NB4 (cell line): ENCODE measurements at regions not wholly inside any gene's neighbourhood (a gene's known extent, or its start where the extent isn't known, plus 50 kb on each side); places are given as distances from the start of the nearest gene placed in this dataset.

Experiments used
- DNase-seq: peaks from one replicate; pipeline ENCODE4 v3.0.0; 2010; ENCODE audit warnings: low read depth
- H3K4me3 ChIP-seq: one replicate; pipeline ENCODE4 v1.5.1; 2011; ENCODE audit warnings: mild to moderate bottlenecking, low read depth, low read length, moderate library complexity
- CTCF ChIP-seq: IDR thresholded peaks from one replicate; pipeline ENCODE4 v1.5.1; 2012; ENCODE audit warnings: low read depth, low read length
- MAX ChIP-seq: IDR thresholded peaks from 2 replicates; pipeline ENCODE4 v1.6.1; 2011; ENCODE audit warnings: low read depth, low read length
- MYC ChIP-seq: IDR thresholded peaks from 2 replicates; pipeline ENCODE4 v1.6.1; 2011; ENCODE audit warnings: low read depth, low read length
- POLR2A ChIP-seq: IDR thresholded peaks from 2 replicates; pipeline ENCODE4 v1.6.1; 2011; ENCODE audit warnings: mild to moderate bottlenecking; ENCODE audit not compliant: insufficient read length; ENCODE audit errors: extremely low read depth

GRCh38 chr18:33934258-33934657 is 290.5 kb downstream of the NOL4 start:
- no peak for TF ChIP-seq MYC
- no peak for TF ChIP-seq POLR2A
- TF ChIP-seq CTCF = no peak
- no peak for TF ChIP-seq MAX
- H3K4me3 ChIP-seq = no peak overlapping the region
- DNase-seq = no peak

GRCh38 chr18:33928231-33928630 is 296.5 kb downstream of the NOL4 start:
- DNase-seq = no peak
- no peak overlapping the region for H3K4me3 ChIP-seq
- TF ChIP-seq POLR2A (no peak), MAX (no peak), MYC (no peak), CTCF (no peak)

GRCh38 chr18:33924576-33924975 is 300.1 kb downstream of the NOL4 start:
- DNase-seq = no peak
- TF ChIP-seq CTCF = no peak
- TF ChIP-seq MAX = no peak
- no peak for TF ChIP-seq POLR2A
- no peak for TF ChIP-seq MYC
- no peak overlapping the region for H3K4me3 ChIP-seq

GRCh38 chr18:33923980-33924379 is 300.7 kb downstream of the NOL4 start:
- no peak overlapping the region for H3K4me3 ChIP-seq
- no peak for TF ChIP-seq MYC
- TF ChIP-seq CTCF = no peak
- no peak for TF ChIP-seq POLR2A
- TF ChIP-seq MAX = no peak
- no peak for DNase-seq

- no peak for TF ChIP-seq MAX
- no peak for DNase-seq
- H3K4me3 ChIP-seq = no peak overlapping the region
Observed at GRCh38 chr18:33918571-33918970, 306.1 kb downstream of the NOL4 start.

GRCh38 chr18:33916200-33916599 is 308.5 kb downstream of the NOL4 start:
- TF ChIP-seq POLR2A = no peak
- peak; percentile 4 for TF ChIP-seq CTCF
- TF ChIP-seq MYC = no peak
- TF ChIP-seq MAX = no peak
- H3K4me3 ChIP-seq = no peak overlapping the region
- DNase-seq = no peak
